HG03575 (cell line): ENCODE measurements at regions not wholly inside any gene's neighbourhood (a gene's known extent, or its start where the extent isn't known, plus 50 kb on each side); places are given as distances from the start of the nearest gene placed in this dataset.
"Not testable (repeated sequence)": the region's sequence is repeated elsewhere in the genome, so short reads cannot be mapped to it uniquely, and the experiment has no call there.

Experiments
- ATAC-seq: cut with Tn5 transposase; IDR thresholded peaks from one replicate; pipeline ENCODE4 v1.9.1; 2021; ENCODE audit not compliant: unreplicated experiment, insufficient number of reproducible peaks, low FRiP score; ENCODE audit errors: extremely low read depth

DNA sequence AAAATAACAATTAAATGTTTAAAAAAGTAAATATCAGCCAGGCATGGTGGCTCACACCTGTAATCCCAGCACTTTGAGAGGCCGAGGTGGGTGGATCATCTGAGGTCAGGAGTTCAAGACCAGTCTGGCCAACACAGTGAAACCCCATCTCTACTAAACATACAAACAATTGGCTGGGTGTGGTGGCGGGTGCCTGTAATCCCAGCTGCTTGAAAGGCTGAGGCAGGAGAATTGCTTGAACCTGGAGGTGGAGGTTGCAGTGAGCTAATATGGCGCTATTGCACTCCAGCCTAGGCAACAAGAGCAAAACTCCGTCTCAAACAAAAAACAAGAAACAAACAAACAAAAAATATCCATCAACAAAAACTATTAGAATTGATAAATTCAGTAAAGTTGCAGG lies 77.5 kb downstream of the SNX5 start:
- not testable (repeated sequence) for ATAC-seq

GRCh38 chr20:17890330-17890729 lies 78.3 kb downstream of the SNX5 start:
- no peak for ATAC-seq

GRCh38 chr20:17889226-17889625 lies 79.4 kb downstream of the SNX5 start:
- no peak for ATAC-seq

DNA sequence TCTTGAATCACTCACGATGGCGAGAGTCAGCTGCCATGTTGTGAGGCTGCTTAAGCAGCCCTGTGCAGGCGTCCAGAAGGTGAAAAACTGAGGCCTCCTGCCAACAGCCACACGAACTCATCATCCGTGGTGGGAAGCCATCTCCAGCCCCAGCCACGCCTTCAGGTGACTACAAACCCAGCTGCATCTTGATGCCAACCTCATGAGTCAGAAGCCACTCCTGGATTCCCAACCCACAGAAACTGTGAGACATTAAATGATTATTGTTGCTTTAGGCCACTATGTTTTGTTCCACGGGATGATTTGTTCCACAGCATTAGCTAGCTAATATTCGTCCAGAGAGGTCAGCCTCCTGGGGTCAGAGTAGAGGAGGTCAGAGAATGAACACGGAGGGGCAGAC lies 80.5 kb downstream of the SNX5 start:
- no peak for ATAC-seq

GRCh38 chr20:17887331-17888030 lies 81.1 kb downstream of the SNX5 start:
- no peak for ATAC-seq

GRCh38 chr20:17885544-17885943 lies 83.0 kb downstream of the SNX5 start:
- ATAC-seq = no peak

DNA sequence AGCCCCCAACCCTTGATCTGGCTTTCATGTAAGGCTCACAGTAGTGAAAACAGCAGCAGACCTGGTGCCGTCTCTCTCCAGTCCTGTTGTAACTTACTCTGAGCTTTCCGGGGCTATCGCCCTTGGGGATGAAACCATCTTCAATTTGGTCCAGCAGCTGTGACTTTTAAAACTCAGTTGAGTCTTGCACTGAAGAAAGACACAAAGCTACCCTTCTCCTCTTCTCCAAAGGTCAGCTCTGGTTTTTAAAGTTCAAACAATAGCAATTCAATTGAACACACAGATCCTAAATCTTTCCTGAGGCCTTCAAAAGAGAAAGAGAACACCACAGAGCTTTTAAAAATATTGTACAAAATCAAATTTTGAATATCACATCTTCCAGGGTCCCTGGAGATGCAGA lies 83.5 kb downstream of the SNX5 start:
- ATAC-seq = no peak

DNA sequence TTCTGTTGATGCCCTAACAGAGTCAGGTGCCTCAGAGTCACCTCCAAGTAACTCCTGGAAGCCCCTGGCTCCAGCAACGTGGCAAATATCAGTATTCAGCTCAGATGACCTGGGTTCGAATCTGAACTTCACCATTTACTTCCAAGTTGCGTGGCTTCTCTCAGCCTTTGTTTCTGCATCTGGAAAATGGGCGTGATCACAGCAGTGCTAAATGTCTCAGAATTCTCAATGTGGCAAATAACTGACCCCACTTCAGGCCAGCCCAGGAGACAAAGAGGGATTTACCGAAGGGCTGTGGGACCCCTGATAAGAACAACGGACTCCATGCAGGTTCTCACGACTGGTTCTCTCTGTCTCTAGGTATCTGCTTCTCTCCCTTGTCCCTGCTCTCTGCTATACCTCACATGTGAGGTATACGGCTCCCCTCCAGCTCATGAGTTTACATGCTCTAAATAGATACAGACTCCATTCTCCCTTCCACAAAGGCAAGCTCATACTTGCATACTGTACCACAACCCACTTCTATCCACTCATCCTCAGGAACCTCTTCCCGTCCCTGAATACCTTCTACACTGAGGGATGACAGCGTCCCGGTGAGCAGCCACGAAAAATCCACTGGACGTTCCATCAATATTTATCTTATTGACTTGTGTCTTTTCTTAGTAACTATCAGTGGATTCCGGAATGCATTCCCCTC lies 84.1 kb downstream of the SNX5 start:
- no peak for ATAC-seq

GRCh38 chr20:17883592-17884306 lies 84.8 kb downstream of the SNX5 start:
- no peak for ATAC-seq

GRCh38 chr20:17882834-17883591 lies 85.6 kb downstream of the SNX5 start:
- ATAC-seq = no peak

GRCh38 chr20:17882065-17882833 lies 86.3 kb downstream of the SNX5 start:
- ATAC-seq = no peak

- no peak for ATAC-seq
Measured at GRCh38 chr20:17881741-17882064, 86.9 kb downstream of the SNX5 start.

- ATAC-seq = no peak
Measured at GRCh38 chr20:17878912-17879602, 89.5 kb downstream of the SNX5 start.

DNA sequence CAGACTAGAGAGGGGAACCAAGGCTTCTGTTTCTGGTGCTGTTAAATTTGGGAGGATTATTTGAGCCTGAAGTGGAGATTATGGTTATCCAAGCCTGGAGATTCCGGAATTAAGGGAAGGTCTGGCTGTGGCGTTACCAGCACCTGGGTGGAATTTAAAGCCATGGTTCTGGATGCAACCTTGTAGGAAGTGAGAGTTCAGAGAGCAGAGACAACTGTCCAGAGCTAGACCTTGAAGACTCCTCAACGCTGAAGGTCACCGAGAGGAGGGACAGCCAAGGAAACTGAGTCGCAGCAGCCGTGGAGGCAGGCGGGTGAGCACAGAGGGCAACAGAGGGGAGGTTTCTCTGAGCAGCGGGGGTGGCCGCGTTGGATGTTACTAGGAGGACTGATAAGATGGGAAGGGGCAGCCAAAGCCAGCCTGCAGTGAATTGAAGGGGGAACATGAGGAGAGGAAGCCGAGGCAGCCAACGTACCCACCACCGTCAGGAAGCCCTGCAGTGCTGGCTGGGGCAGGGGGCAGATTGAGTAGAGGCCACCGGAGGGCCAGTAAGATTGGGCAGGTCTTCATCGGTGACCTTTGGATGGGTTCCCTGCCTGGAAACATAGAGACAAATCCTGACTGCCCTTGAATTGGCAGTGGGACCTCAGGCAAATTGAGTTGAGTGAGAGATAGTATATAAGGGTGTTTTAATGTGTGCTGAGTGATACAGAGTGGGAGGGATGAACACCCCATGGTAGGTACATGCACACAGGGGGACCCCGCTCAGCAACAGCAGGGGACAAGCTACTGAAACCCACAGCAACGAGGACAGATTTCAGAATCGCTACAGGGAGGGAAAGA lies 90.3 kb downstream of the SNX5 start:
- ATAC-seq = no peak

DNA sequence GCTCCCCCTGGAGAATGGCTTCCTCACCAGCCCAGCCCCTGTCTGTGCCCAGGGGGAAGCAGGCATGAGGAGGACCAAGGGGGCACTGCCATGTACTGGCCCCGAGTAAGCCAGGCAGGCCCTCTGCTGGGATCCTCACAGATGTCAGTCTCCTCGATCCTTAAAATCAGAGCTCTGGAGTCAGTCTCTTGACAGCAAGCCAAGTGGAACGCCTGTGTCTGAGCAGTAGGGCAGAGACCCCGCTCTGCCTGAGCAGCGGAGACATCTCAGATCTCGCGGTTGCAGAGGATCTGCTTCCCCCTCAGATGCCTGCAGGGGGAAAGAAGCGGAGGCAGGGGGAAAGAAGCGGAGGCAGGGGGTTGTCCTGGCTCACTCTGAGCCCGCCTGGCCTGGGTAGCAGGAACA lies 92.6 kb downstream of the SNX5 start:
- ATAC-seq = no peak

GRCh38 chr20:17875106-17875980 lies 93.3 kb downstream of the SNX5 start:
- ATAC-seq = no peak
